DND-41 (cell line): ENCODE measurements at regions not wholly inside any gene's neighbourhood (a gene's known extent, or its start where the extent isn't known, plus 50 kb on each side); places are given as distances from the start of the nearest gene placed in this dataset.

Experiments used
- CTCF ChIP-seq: IDR thresholded peaks from 2 replicates; pipeline ENCODE4 v1.5.1; 2012; ENCODE audit warnings: borderline replicate concordance, low read length, moderate library complexity, mild to moderate bottlenecking; ENCODE audit not compliant: poor library complexity, severe bottlenecking; ENCODE audit errors: extremely low read depth
- EZH2 ChIP-seq: IDR thresholded peaks from 3 replicates; pipeline ENCODE4 v1.6.1; 2012; ENCODE audit warnings: borderline replicate concordance, low read depth, mild to moderate bottlenecking, moderate library complexity, low read length, inconsistent platforms; ENCODE audit not compliant: severe bottlenecking

- no peak for TF ChIP-seq CTCF
- no peak for TF ChIP-seq EZH2
Observed at GRCh38 chr3:127439621-127440020, 150.9 kb downstream of the TPRA1 start.
